Suprapubic skin (tissue), 4 donors: ENCODE measurements at regions not wholly inside any gene's neighbourhood (a gene's known extent, or its start where the extent isn't known, plus 50 kb on each side); places are given as distances from the start of the nearest gene placed in this dataset.
A peak's percentile ranks its signal among the peaks of the same experiment; 100 is the strongest.

Experiments
- DNase-seq, 2 donors: peaks; one replicate each; pipeline ENCODE4 v3.0.0-alpha.2; 2019; ENCODE audit warnings: low spot score in 2 of 2
- H3K27ac ChIP-seq: fragments of 200-600 bp; sonication (generic); one replicate; pipeline ENCODE4 v1.5.1; 2019
- H3K27me3 ChIP-seq: fragments of 200-600 bp; sonication (generic); one replicate; pipeline ENCODE4 v1.5.1; 2019
- H3K36me3 ChIP-seq: fragments of 200-600 bp; sonication (generic); one replicate; pipeline ENCODE4 v1.5.1; 2019
- H3K4me1 ChIP-seq: fragments of 200-600 bp; sonication (generic); one replicate; pipeline ENCODE4 v1.5.1; 2019
- H3K4me3 ChIP-seq: fragments of 200-600 bp; sonication (generic); one replicate; pipeline ENCODE4 v1.5.1; 2019; ENCODE audit warnings: mild to moderate bottlenecking
- H3K9me3 ChIP-seq: fragments of 200-600 bp; sonication (generic); one replicate; pipeline ENCODE4 v1.5.1; 2019
- CTCF ChIP-seq, 2 donors: fragments of 200-600 bp in 1 of 2; fragments of 450-650 bp in 1 of 2; sonication (generic) in 1 of 2; IDR thresholded peaks; one replicate each; pipeline ENCODE4 v1.5.1; 2016 to 2019; ENCODE audit warnings: antibody characterized with exemption in 2 of 2, mild to moderate bottlenecking in 1 of 2, moderate library complexity in 1 of 2
- EP300 ChIP-seq: sonication (generic); formaldehyde crosslinking; IDR thresholded peaks from one replicate; pipeline ENCODE4 v1.6.1; 2017; ENCODE audit warnings: antibody characterized with exemption
- POLR2A ChIP-seq, 2 donors: fragments of 450-650 bp; IDR thresholded peaks; one replicate each; pipeline ENCODE4 v1.6.1; 2017; ENCODE audit warnings: antibody characterized with exemption in 2 of 2, mild to moderate bottlenecking in 2 of 2, moderate library complexity in 2 of 2
- POLR2AphosphoS5 ChIP-seq, 3 donors: sonication (generic); formaldehyde crosslinking; IDR thresholded peaks; one replicate each; pipeline ENCODE4 v1.6.1; 2017; ENCODE audit warnings: antibody characterized with exemption in 3 of 3
- WGBS: methylation state at CpG from one replicate; pipeline ENCODE4 v1.1.5; 2018; 5-methylcytosine and 5-hydroxymethylcytosine counted together

GRCh38 chr2:128403814-128404708, 85.4 kb upstream of the HS6ST1 start:
- Histone ChIP-seq H3K9me3 (no peaks in the 10 kb centered on the region), H3K4me3 (no peak overlapping the region), H3K4me1 (peaks cover 15% of the 10 kb centered on the region), H3K27ac (no peak overlapping the region), H3K36me3 (no peaks in the 10 kb centered on the region), H3K27me3 (no peaks in the 10 kb centered on the region)
- TF ChIP-seq CTCF (IDR thresholded peaks at IDR 0.05) (no peak), POLR2AphosphoS5 (IDR thresholded peaks at IDR 0.05) (no peak), POLR2A (IDR thresholded peaks at IDR 0.05) (no peak), EP300 (no peak)
- WGBS, result 94% methylated on average over 5 of the region's 5 CpGs
- peak; percentile 15 to 56 for DNase-seq

GRCh38 chr2:128404709-128405466, 86.2 kb upstream of the HS6ST1 start:
- Histone ChIP-seq H3K4me3 (no peak overlapping the region), H3K36me3 (no peaks in the 10 kb centered on the region), H3K27ac (no peak overlapping the region), H3K27me3 (no peaks in the 10 kb centered on the region), H3K9me3 (no peaks in the 10 kb centered on the region), H3K4me1 (peaks cover 21% of the 10 kb centered on the region)
- DNase-seq, result peak; percentile 14 to 43
- TF ChIP-seq POLR2A (IDR thresholded peaks at IDR 0.05) (no peak), POLR2AphosphoS5 (IDR thresholded peaks at IDR 0.05) (no peak), CTCF (IDR thresholded peaks at IDR 0.05) (no peak), EP300 (no peak)
- WGBS, result 86% methylated on average over 11 of the region's 11 CpGs

GRCh38 chr2:128405467-128405900, 86.8 kb upstream of the HS6ST1 start:
- 94% methylated on average over 5 of the region's 5 CpGs for WGBS
- Histone ChIP-seq H3K27me3 (no peaks in the 10 kb centered on the region), H3K4me1 (peaks cover 21% of the 10 kb centered on the region), H3K27ac (no peak overlapping the region), H3K36me3 (no peaks in the 10 kb centered on the region), H3K9me3 (no peaks in the 10 kb centered on the region), H3K4me3 (no peak overlapping the region)
- peak; percentile 24 to 50 for DNase-seq
- no peak for TF ChIP-seq CTCF (IDR thresholded peaks at IDR 0.05)
- TF ChIP-seq POLR2AphosphoS5 (IDR thresholded peaks at IDR 0.05), result no peak
- no peak for TF ChIP-seq POLR2A (IDR thresholded peaks at IDR 0.05)
- no peak for TF ChIP-seq EP300

- no peaks in the 10 kb centered on the region for H3K27me3 ChIP-seq
- no peak overlapping the region for H3K27ac ChIP-seq
- no peak overlapping the region for H3K4me3 ChIP-seq
- TF ChIP-seq CTCF (IDR thresholded peaks at IDR 0.05) (no peak), EP300 (no peak), POLR2A (IDR thresholded peaks at IDR 0.05) (no peak), POLR2AphosphoS5 (IDR thresholded peaks at IDR 0.05) (no peak)
- H3K4me1 ChIP-seq, result peaks cover 21% of the 10 kb centered on the region
- DNase-seq, result peak; percentile 37 to 65
- no peaks in the 10 kb centered on the region for H3K9me3 ChIP-seq
- 79% methylated on average over 3 of the region's 6 CpGs for WGBS
- H3K36me3 ChIP-seq, result no peaks in the 10 kb centered on the region
Observed at GRCh38 chr2:128405981-128406613, 87.4 kb upstream of the HS6ST1 start.
